Effector memory CD4-positive, alpha-beta T cell (primary cell): ENCODE measurements at regions not wholly inside any gene's neighbourhood (a gene's known extent, or its start where the extent isn't known, plus 50 kb on each side); places are given as distances from the start of the nearest gene placed in this dataset.

ENCODE experiments used
- DNase-seq, 3 donors: peaks; one replicate each; pipeline ENCODE4 v3.0.0-alpha.2; 2020
- H3K27ac ChIP-seq: 2 replicates; pipeline ENCODE4 v1.7.0; 2013; ENCODE audit warnings: mild to moderate bottlenecking, low read length, moderate library complexity; ENCODE audit not compliant: insufficient read depth, poor library complexity, severe bottlenecking
- H3K27me3 ChIP-seq: replicated peaks from 2 replicates; pipeline ENCODE4 v1.7.0; 2013; ENCODE audit warnings: mild to moderate bottlenecking, low read length; ENCODE audit not compliant: insufficient read depth, control insufficient read depth, poor library complexity, severe bottlenecking
- H3K36me3 ChIP-seq: 2 replicates; pipeline ENCODE4 v1.7.0; 2013; ENCODE audit warnings: mild to moderate bottlenecking, low read length, moderate library complexity; ENCODE audit not compliant: control insufficient read depth, insufficient read depth
- H3K4me1 ChIP-seq: 2 replicates; pipeline ENCODE4 v1.7.0; 2013; ENCODE audit warnings: low read length, mild to moderate bottlenecking; ENCODE audit not compliant: control insufficient read depth, insufficient read depth, poor library complexity, severe bottlenecking
- H3K4me3 ChIP-seq: 2 replicates; pipeline ENCODE4 v1.7.0; 2013; ENCODE audit warnings: low read length, low read depth, mild to moderate bottlenecking; ENCODE audit not compliant: insufficient read depth, poor library complexity, severe bottlenecking
- H3K9me3 ChIP-seq: 2 replicates; pipeline ENCODE4 v1.7.0; 2013; ENCODE audit warnings: mild to moderate bottlenecking, low read length, moderate library complexity; ENCODE audit not compliant: control insufficient read depth

- no peak for DNase-seq
- Histone ChIP-seq H3K27me3 (no peaks in the 10 kb centered on the region), H3K36me3 (no peaks in the 10 kb centered on the region), H3K4me3 (no peak overlapping the region), H3K27ac (no peak overlapping the region), H3K9me3 (no peaks in the 10 kb centered on the region), H3K4me1 (no peaks in the 10 kb centered on the region)
Observed at GRCh38 chr11:36763187-36763586, 165.2 kb upstream of the RAG2 start.

- H3K27me3 ChIP-seq = no peaks in the 10 kb centered on the region
- no peak overlapping the region for H3K4me3 ChIP-seq
- no peaks in the 10 kb centered on the region for H3K9me3 ChIP-seq
- no peaks in the 10 kb centered on the region for H3K36me3 ChIP-seq
- no peaks in the 10 kb centered on the region for H3K4me1 ChIP-seq
- H3K27ac ChIP-seq = no peak overlapping the region
- no peak for DNase-seq
Observed at GRCh38 chr11:36757075-36757474, 159.0 kb upstream of the RAG2 start.

GRCh38 chr11:36753960-36754359 lies 155.9 kb upstream of the RAG2 start:
- Histone ChIP-seq H3K4me1 (no peaks in the 10 kb centered on the region), H3K36me3 (no peaks in the 10 kb centered on the region), H3K4me3 (no peak overlapping the region), H3K27me3 (no peaks in the 10 kb centered on the region), H3K9me3 (no peaks in the 10 kb centered on the region), H3K27ac (no peak overlapping the region)
- no peak for DNase-seq

DNA sequence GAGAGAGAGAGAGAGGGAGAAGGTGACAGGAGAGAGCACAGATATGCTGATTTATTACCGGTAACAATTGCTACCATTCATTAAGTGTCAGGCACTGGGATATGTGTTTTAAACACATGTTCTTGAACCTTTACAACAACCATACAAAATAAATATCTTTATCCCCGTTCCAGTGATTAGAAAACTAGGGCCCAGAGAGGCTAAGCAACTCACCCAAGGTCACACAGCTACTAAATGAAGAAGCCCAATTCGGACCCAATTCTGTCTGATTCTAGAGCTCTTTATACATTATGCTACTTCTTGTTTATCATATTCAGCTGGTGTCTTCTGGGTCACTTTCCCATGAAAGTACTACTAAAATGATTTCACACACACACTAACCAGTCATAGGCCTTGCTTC lies 154.0 kb upstream of the RAG2 start:
- Histone ChIP-seq H3K27me3 (no peaks in the 10 kb centered on the region), H3K4me3 (no peak overlapping the region), H3K27ac (no peak overlapping the region), H3K4me1 (no peaks in the 10 kb centered on the region), H3K9me3 (no peaks in the 10 kb centered on the region), H3K36me3 (no peaks in the 10 kb centered on the region)
- DNase-seq = no peak

GRCh38 chr11:36751335-36751781 lies 153.3 kb upstream of the RAG2 start:
- no peak overlapping the region for H3K4me3 ChIP-seq
- no peaks in the 10 kb centered on the region for H3K36me3 ChIP-seq
- H3K27ac ChIP-seq = no peak overlapping the region
- no peaks in the 10 kb centered on the region for H3K27me3 ChIP-seq
- no peak for DNase-seq
- no peaks in the 10 kb centered on the region for H3K9me3 ChIP-seq
- H3K4me1 ChIP-seq = no peaks in the 10 kb centered on the region

- Histone ChIP-seq H3K4me1 (no peaks in the 10 kb centered on the region), H3K9me3 (no peaks in the 10 kb centered on the region), H3K27ac (no peak overlapping the region), H3K36me3 (no peaks in the 10 kb centered on the region), H3K4me3 (no peak overlapping the region), H3K27me3 (no peaks in the 10 kb centered on the region)
- DNase-seq = no peak
Observed at GRCh38 chr11:36750349-36750748, 152.3 kb upstream of the RAG2 start.

GRCh38 chr11:36748836-36749235 lies 150.8 kb upstream of the RAG2 start:
- Histone ChIP-seq H3K4me3 (no peak overlapping the region), H3K4me1 (no peaks in the 10 kb centered on the region), H3K27ac (no peak overlapping the region), H3K27me3 (no peaks in the 10 kb centered on the region), H3K9me3 (no peaks in the 10 kb centered on the region), H3K36me3 (no peaks in the 10 kb centered on the region)
- no peak for DNase-seq

- Histone ChIP-seq H3K4me3 (no peak overlapping the region), H3K4me1 (no peaks in the 10 kb centered on the region), H3K36me3 (no peaks in the 10 kb centered on the region), H3K9me3 (no peaks in the 10 kb centered on the region), H3K27ac (no peak overlapping the region), H3K27me3 (no peaks in the 10 kb centered on the region)
- DNase-seq = peak; percentile 43 to 67 (median 61)
Observed at GRCh38 chr11:36746886-36747710, 149.1 kb upstream of the RAG2 start.

GRCh38 chr11:36744375-36745168 lies 146.5 kb upstream of the RAG2 start:
- no peaks in the 10 kb centered on the region for H3K9me3 ChIP-seq

GRCh38 chr11:36743039-36743438 lies 145.0 kb upstream of the RAG2 start:
- H3K9me3 ChIP-seq = no peaks in the 10 kb centered on the region
- no peak overlapping the region for H3K4me3 ChIP-seq
- H3K36me3 ChIP-seq = no peaks in the 10 kb centered on the region
- no peak overlapping the region for H3K27ac ChIP-seq
- H3K4me1 ChIP-seq = no peaks in the 10 kb centered on the region
- DNase-seq = no peak
- H3K27me3 ChIP-seq = no peaks in the 10 kb centered on the region

More at GRCh38 chr11:36744375-36745168, 146.5 kb upstream of the RAG2 start:
- no peaks in the 10 kb centered on the region for H3K36me3 ChIP-seq
- no peak overlapping the region for H3K27ac ChIP-seq
- H3K4me3 ChIP-seq = no peak overlapping the region
- peak; percentile 5 to 31 (median 13) for DNase-seq
- no peaks in the 10 kb centered on the region for H3K4me1 ChIP-seq
- H3K27me3 ChIP-seq = no peaks in the 10 kb centered on the region
